ENCODE measurements at regions not wholly inside any gene's neighbourhood (a gene's known extent, or its start where the extent isn't known, plus 50 kb on each side); places are given as distances from the start of the nearest gene placed in this dataset.

GRCh38 chr12:93059288-93059687 is 130.2 kb upstream of the EEA1 start:
- TF ChIP-seq POLR2AphosphoS5 (IDR thresholded peaks at IDR 0.05; ENCODE audit: borderline replicate concordance, low read depth, low read length) (no peak), EZH2 (IDR thresholded peaks at IDR 0.05) (no peak), FOXP2 (optimal IDR thresholded peaks at IDR 0.05; ENCODE audit: control extremely low read depth, extremely low read length, insufficient read depth) (no peak)
